ENCODE measurements at regions not wholly inside any gene's neighbourhood (a gene's known extent, or its start where the extent isn't known, plus 50 kb on each side); places are given as distances from the start of the nearest gene placed in this dataset.

DNA sequence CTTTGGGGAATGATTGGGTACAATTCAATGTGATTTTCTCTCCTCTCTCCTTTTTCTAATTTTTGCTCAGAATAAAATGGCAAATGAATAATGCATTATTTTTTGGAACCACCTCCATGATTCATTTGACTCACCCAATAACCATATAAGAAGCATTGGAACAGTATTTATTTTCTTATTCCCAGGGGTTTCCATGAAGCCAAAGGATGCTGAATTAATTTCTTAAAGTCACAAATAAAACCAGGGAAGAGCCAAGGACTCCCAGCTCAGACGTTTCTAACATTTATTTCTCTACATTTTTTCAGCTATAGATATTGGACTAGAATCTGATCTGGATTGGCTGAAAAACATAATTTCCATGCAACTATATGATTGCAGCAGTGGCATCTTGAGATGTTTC, 735.2 kb upstream of the ANKRD30A start:
- Mint-ChIP-seq H3K9me3 (ENCODE audit: low read depth) (peaks cover 4% of the 10 kb centered on the region), H3K27ac (ENCODE audit: unreplicated experiment) (no peak overlapping the region), H3K27me3 (ENCODE audit: low read depth) (no peaks in the 10 kb centered on the region), H3K36me3 (ENCODE audit: low read depth) (peaks cover 4% of the 10 kb centered on the region), H3K4me1 (ENCODE audit: low read depth) (peaks cover 15% of the 10 kb centered on the region), H3K4me3 (ENCODE audit: unreplicated experiment) (no peak overlapping the region)
- TF ChIP-seq, protein P1, sequence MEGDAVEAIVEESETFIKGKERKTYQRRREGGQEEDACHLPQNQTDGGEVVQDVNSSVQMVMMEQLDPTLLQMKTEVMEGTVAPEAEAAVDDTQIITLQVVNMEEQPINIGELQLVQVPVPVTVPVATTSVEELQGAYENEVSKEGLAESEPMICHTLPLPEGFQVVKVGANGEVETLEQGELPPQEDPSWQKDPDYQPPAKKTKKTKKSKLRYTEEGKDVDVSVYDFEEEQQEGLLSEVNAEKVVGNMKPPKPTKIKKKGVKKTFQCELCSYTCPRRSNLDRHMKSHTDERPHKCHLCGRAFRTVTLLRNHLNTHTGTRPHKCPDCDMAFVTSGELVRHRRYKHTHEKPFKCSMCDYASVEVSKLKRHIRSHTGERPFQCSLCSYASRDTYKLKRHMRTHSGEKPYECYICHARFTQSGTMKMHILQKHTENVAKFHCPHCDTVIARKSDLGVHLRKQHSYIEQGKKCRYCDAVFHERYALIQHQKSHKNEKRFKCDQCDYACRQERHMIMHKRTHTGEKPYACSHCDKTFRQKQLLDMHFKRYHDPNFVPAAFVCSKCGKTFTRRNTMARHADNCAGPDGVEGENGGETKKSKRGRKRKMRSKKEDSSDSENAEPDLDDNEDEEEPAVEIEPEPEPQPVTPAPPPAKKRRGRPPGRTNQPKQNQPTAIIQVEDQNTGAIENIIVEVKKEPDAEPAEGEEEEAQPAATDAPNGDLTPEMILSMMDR (IDR thresholded peaks at IDR 0.05), result no peak
- DNase-seq (ENCODE audit: low spot score), result no peak

DNA sequence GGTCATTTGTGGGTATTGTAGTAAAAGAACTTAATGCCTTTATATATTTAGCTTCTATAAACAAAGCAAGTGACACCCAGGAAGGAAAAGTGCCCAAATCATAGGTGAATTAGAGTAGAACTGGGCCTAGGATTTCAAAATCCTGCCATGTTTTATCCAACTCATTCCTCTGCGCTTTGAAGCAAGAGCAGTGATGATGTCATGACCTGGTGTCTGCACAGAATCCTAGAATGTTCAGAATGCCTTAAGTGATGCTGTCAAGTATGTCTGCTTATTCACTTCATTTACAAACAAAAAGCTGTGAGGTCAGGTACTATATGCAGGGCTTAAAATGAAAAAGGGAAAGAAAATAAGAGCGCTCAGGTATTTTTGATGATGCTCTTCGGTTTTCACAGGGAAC, 737.2 kb upstream of the ANKRD30A start:
- peaks cover 7% of the 10 kb centered on the region for H3K4me1 Mint-ChIP-seq (ENCODE audit: low read depth)
- peaks cover 1% of the 10 kb centered on the region for H3K36me3 Mint-ChIP-seq (ENCODE audit: low read depth)
- no peaks in the 10 kb centered on the region for H3K27me3 Mint-ChIP-seq (ENCODE audit: low read depth)
- H3K4me3 Mint-ChIP-seq (ENCODE audit: unreplicated experiment), result no peak overlapping the region
- DNase-seq (ENCODE audit: low spot score), result no peak
- H3K27ac Mint-ChIP-seq (ENCODE audit: unreplicated experiment), result no peak overlapping the region
- TF ChIP-seq, protein P1 (IDR thresholded peaks at IDR 0.05), result no peak
- H3K9me3 Mint-ChIP-seq (ENCODE audit: low read depth), result peaks cover 3% of the 10 kb centered on the region

DNA sequence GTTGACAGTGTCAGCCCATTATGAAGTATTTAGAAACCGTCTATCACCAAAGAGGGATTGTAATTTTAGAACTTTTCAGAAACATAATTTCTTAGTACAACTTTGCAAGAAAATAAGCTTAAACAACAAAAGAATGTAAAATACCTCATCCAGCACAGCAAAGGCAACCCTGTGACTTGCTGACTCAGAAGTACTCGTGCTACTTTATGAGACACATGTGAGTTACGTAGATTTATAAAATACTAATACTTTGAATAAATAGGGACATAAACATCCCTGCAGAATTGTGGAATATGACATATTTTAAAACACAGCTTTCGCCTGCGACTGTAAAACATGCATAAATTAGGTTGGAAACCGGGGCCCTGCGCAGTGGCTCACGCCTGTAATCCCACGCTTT, 739.7 kb upstream of the ANKRD30A start:
- Mint-ChIP-seq H3K4me1 (ENCODE audit: low read depth) (peaks cover 11% of the 10 kb centered on the region), H3K9me3 (ENCODE audit: low read depth) (peaks cover 3% of the 10 kb centered on the region), H3K27ac (ENCODE audit: unreplicated experiment) (no peak overlapping the region), H3K4me3 (ENCODE audit: unreplicated experiment) (no peak overlapping the region), H3K36me3 (ENCODE audit: low read depth) (no peaks in the 10 kb centered on the region), H3K27me3 (ENCODE audit: low read depth) (no peaks in the 10 kb centered on the region)
- TF ChIP-seq, protein P1 (IDR thresholded peaks at IDR 0.05), result no peak
- DNase-seq (ENCODE audit: low spot score), result no peak

DNA sequence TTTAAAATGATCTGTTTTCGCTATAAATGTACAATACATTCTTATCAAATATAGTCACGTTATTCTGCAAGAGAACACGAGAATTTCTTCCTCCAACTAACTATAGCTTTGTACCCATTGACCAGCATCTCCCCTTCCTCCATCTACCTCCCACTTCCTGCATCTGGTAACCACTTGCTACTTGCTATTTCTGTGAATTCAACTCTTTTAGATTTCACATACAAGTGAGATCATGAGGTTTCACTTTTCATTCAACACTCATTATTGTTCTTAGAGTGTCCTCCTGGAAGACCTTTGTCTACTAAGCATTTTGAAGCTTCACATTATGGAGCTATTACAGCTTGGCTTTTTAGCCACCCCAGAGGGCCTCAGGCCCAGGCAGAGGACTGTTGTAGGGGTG, 741.3 kb upstream of the FZD8 start:
- H3K9me3 Mint-ChIP-seq (ENCODE audit: low read depth), result peaks cover 6% of the 10 kb centered on the region
- H3K27ac Mint-ChIP-seq (ENCODE audit: unreplicated experiment), result no peak overlapping the region
- DNase-seq (ENCODE audit: low spot score), result no peak
- TF ChIP-seq, protein P1 (IDR thresholded peaks at IDR 0.05), result no peak
- H3K4me1 Mint-ChIP-seq (ENCODE audit: low read depth), result peaks cover 6% of the 10 kb centered on the region
- H3K27me3 Mint-ChIP-seq (ENCODE audit: low read depth), result no peaks in the 10 kb centered on the region
- no peak overlapping the region for H3K4me3 Mint-ChIP-seq (ENCODE audit: unreplicated experiment)
- H3K36me3 Mint-ChIP-seq (ENCODE audit: low read depth), result no peaks in the 10 kb centered on the region

DNA sequence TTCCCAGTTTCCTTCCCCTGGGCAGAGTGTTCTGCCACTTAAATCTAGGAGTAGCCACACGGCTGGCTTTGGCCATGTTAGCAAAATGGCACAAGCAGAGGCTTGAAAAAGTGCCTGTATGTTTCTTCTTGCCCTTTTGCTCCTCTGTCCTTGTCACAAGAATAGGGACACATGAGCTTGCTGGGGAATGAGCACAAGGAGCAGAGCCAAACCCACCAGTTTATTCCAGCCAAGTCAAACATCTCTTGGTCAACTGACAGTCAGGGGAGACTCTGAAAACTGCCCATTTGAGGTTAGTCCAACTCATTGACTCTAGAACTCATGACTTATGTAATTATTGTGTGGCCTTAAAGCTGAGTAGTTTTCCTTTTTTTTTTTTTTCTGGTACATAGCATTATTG, 739.7 kb upstream of the FZD8 start:
- Mint-ChIP-seq H3K27me3 (ENCODE audit: low read depth) (no peaks in the 10 kb centered on the region), H3K27ac (ENCODE audit: unreplicated experiment) (peak overlapping the region; percentile 33)
- DNase-seq (ENCODE audit: low spot score), result no peak

More for the DNA sequence above, 739.7 kb upstream of the FZD8 start:
- Mint-ChIP-seq H3K9me3 (ENCODE audit: low read depth) (peaks cover 15% of the 10 kb centered on the region), H3K4me1 (ENCODE audit: low read depth) (peaks cover 6% of the 10 kb centered on the region), H3K4me3 (ENCODE audit: unreplicated experiment) (no peak overlapping the region), H3K36me3 (ENCODE audit: low read depth) (no peaks in the 10 kb centered on the region)
- TF ChIP-seq, protein P1 (IDR thresholded peaks at IDR 0.05), result no peak

All from chondrocyte (in vitro differentiated cells).